Loucy (cell line): ENCODE measurements at regions not wholly inside any gene's neighbourhood (a gene's known extent, or its start where the extent isn't known, plus 50 kb on each side); places are given as distances from the start of the nearest gene placed in this dataset.

ENCODE experiments used
- H2AFZ ChIP-seq: fragments of 200-600 bp; sonication (generic); 2 replicates; pipeline ENCODE4 v1.6.0; 2016; ENCODE audit warnings: antibody characterized with exemption, mild to moderate bottlenecking, low read length, moderate library complexity
- H3F3A ChIP-seq: fragments of 200-600 bp; 2 replicates; pipeline ENCODE4 v1.6.0; 2016; ENCODE audit warnings: antibody characterized with exemption, low read depth, mild to moderate bottlenecking
- H3K27me3 ChIP-seq: fragments of 200-600 bp; sonication (generic); 2 replicates; pipeline ENCODE4 v1.6.1; 2014; ENCODE audit warnings: low read length, mild to moderate bottlenecking; ENCODE audit not compliant: insufficient read depth, poor library complexity, severe bottlenecking
- H3K36me3 ChIP-seq: fragments of 200-600 bp; sonication (generic); 2 replicates; pipeline ENCODE4 v1.6.1; 2016; ENCODE audit warnings: low read length; ENCODE audit not compliant: insufficient read depth
- H3K4me1 ChIP-seq: fragments of 200-600 bp; sonication (generic); 2 replicates; pipeline ENCODE4 v1.5.1; 2014; ENCODE audit warnings: low read length, mild to moderate bottlenecking; ENCODE audit not compliant: insufficient read depth, poor library complexity, severe bottlenecking
- H3K4me2 ChIP-seq: fragments of 200-600 bp; sonication (generic); 2 replicates; pipeline ENCODE4 v1.6.0; 2014; ENCODE audit warnings: antibody characterized with exemption, low read length, low read depth, mild to moderate bottlenecking; ENCODE audit not compliant: poor library complexity, severe bottlenecking
- H3K4me3 ChIP-seq: fragments of 200-600 bp; sonication (generic); 2 replicates; pipeline ENCODE4 v1.5.1; 2014; ENCODE audit warnings: low read length, mild to moderate bottlenecking, mixed read lengths; ENCODE audit not compliant: poor library complexity, severe bottlenecking
- H3K79me2 ChIP-seq: fragments of 200-600 bp; sonication (generic); 2 replicates; pipeline ENCODE4 v1.6.1; 2014; ENCODE audit warnings: low read length; ENCODE audit not compliant: insufficient read depth
- H3K9ac ChIP-seq: fragments of 200-600 bp; sonication (generic); 2 replicates; pipeline ENCODE4 v1.6.0; 2014; ENCODE audit warnings: mild to moderate bottlenecking, low read depth, low read length, moderate library complexity; ENCODE audit not compliant: poor library complexity, severe bottlenecking
- H3K9me2 ChIP-seq: fragments of 200-600 bp; sonication (generic); replicated peaks from 2 replicates; pipeline ENCODE4 v1.6.1; 2016; ENCODE audit warnings: low read depth, low read length, mixed read lengths
- H3K9me3 ChIP-seq: fragments of 200-600 bp; sonication (generic); 2 replicates; pipeline ENCODE4 v1.6.1; 2014; ENCODE audit warnings: mild to moderate bottlenecking, antibody characterized with exemption, low read length, low read depth; ENCODE audit not compliant: insufficient read depth
- H4K20me1 ChIP-seq: fragments of 200-600 bp; sonication (generic); 2 replicates; pipeline ENCODE4 v1.6.0; 2014; ENCODE audit warnings: antibody characterized with exemption, low read length, mild to moderate bottlenecking; ENCODE audit not compliant: insufficient read depth, poor library complexity, severe bottlenecking
- CTCF ChIP-seq: fragments of 200-600 bp; sonication (generic); conservative IDR thresholded peaks from 2 replicates; pipeline ENCODE4 v1.5.1; 2014; ENCODE audit warnings: mild to moderate bottlenecking, antibody characterized with exemption, low read length
- EZH2phosphoT487 ChIP-seq: fragments of 200-600 bp; IDR thresholded peaks from 2 replicates; pipeline ENCODE4 v1.6.1; 2018; ENCODE audit warnings: antibody characterized with exemption, mild to moderate bottlenecking, moderate library complexity, borderline replicate concordance

GRCh38 chr2:150981826-150982225, 279.8 kb downstream of the RBM43 start:
- no peaks in the 10 kb centered on the region for H3K4me1 ChIP-seq
- H4K20me1 ChIP-seq: no peaks in the 10 kb centered on the region
- H3K4me2 ChIP-seq: peak overlapping the region; percentile 8
- no peaks in the 10 kb centered on the region for H3K36me3 ChIP-seq
- no peak overlapping the region for H2AFZ ChIP-seq
- no peaks in the 10 kb centered on the region for H3F3A ChIP-seq
- no peak for TF ChIP-seq EZH2phosphoT487
- no peak for TF ChIP-seq CTCF
- no peaks in the 10 kb centered on the region for H3K9me2 ChIP-seq
- peaks cover 1% of the 10 kb centered on the region; the same call in 1 of the 2 replicates for H3K9me3 ChIP-seq
- H3K4me3 ChIP-seq: no peak overlapping the region
- H3K27me3 ChIP-seq: no peaks in the 10 kb centered on the region
- H3K79me2 ChIP-seq: no peaks in the 10 kb centered on the region
- no peak overlapping the region for H3K9ac ChIP-seq

GRCh38 chr2:150978053-150978452, 283.6 kb downstream of the RBM43 start:
- H3K9me2 ChIP-seq: no peaks in the 10 kb centered on the region
- H3K9ac ChIP-seq: no peak overlapping the region
- no peak overlapping the region for H3K4me3 ChIP-seq
- no peaks in the 10 kb centered on the region for H3K4me1 ChIP-seq
- H3K36me3 ChIP-seq: no peaks in the 10 kb centered on the region
- no peaks in the 10 kb centered on the region for H3K79me2 ChIP-seq
- H3F3A ChIP-seq: no peaks in the 10 kb centered on the region
- H3K4me2 ChIP-seq: no peak overlapping the region
- H3K27me3 ChIP-seq: no peaks in the 10 kb centered on the region
- H2AFZ ChIP-seq: no peak overlapping the region; the same call in 1 of the 2 replicates
- H3K9me3 ChIP-seq: no peaks in the 10 kb centered on the region
- no peaks in the 10 kb centered on the region for H4K20me1 ChIP-seq
- TF ChIP-seq CTCF (no peak), EZH2phosphoT487 (no peak)

GRCh38 chr2:150977296-150977695, 284.4 kb downstream of the RBM43 start:
- TF ChIP-seq CTCF: no peak
- TF ChIP-seq EZH2phosphoT487: no peak
- H3F3A ChIP-seq: no peaks in the 10 kb centered on the region
- H3K27me3 ChIP-seq: no peaks in the 10 kb centered on the region
- no peaks in the 10 kb centered on the region for H3K9me2 ChIP-seq
- H3K4me2 ChIP-seq: no peak overlapping the region
- no peaks in the 10 kb centered on the region for H3K36me3 ChIP-seq
- H3K4me3 ChIP-seq: no peak overlapping the region
- H4K20me1 ChIP-seq: no peaks in the 10 kb centered on the region
- H3K4me1 ChIP-seq: no peaks in the 10 kb centered on the region
- no peaks in the 10 kb centered on the region for H3K9me3 ChIP-seq
- H2AFZ ChIP-seq: no peak overlapping the region
- H3K9ac ChIP-seq: no peak overlapping the region
- H3K79me2 ChIP-seq: no peaks in the 10 kb centered on the region
